IPS DF 19.7 (cell line): ENCODE measurements at regions not wholly inside any gene's neighbourhood (a gene's known extent, or its start where the extent isn't known, plus 50 kb on each side); places are given as distances from the start of the nearest gene placed in this dataset.
"Not testable (repeated sequence)": the region's sequence is repeated elsewhere in the genome, so short reads cannot be mapped to it uniquely, and the experiment has no call there.

Source experiments
- DNase-seq: peaks from one replicate; pipeline ENCODE4 v3.0.0-alpha.2; 2013; ENCODE audit warnings: low read depth, low spot score

- peak; percentile 65 for DNase-seq
Observed at GRCh38 chr3:174540116-174540908, 318.8 kb upstream of the NAALADL2 start.

- no peak for DNase-seq
Observed at GRCh38 chr3:174541708-174542315, 317.3 kb upstream of the NAALADL2 start.

GRCh38 chr3:174547801-174548435 lies 311.2 kb upstream of the NAALADL2 start:
- no peak for DNase-seq

- DNase-seq = no peak
Observed at GRCh38 chr3:174548841-174549623, 310.1 kb upstream of the NAALADL2 start.

- no peak for DNase-seq
Observed at GRCh38 chr3:174581558-174581957, 277.6 kb upstream of the NAALADL2 start.

GRCh38 chr3:174583396-174583795 lies 275.7 kb upstream of the NAALADL2 start:
- no peak for DNase-seq

- DNase-seq = not testable (repeated sequence)
Observed at GRCh38 chr3:174587137-174587536, 272.0 kb upstream of the NAALADL2 start.

- no peak for DNase-seq
Observed at GRCh38 chr3:174596447-174596982, 262.6 kb upstream of the NAALADL2 start.

- no peak for DNase-seq
Observed at GRCh38 chr3:174598885-174599439, 260.2 kb upstream of the NAALADL2 start.

GRCh38 chr3:174613173-174613572 lies 246.0 kb upstream of the NAALADL2 start:
- no peak for DNase-seq

GRCh38 chr3:174614036-174614435 lies 245.1 kb upstream of the NAALADL2 start:
- DNase-seq = no peak

GRCh38 chr3:174618368-174619080 lies 240.6 kb upstream of the NAALADL2 start:
- DNase-seq = no peak

- DNase-seq = no peak
Observed at GRCh38 chr3:174619239-174619638, 239.9 kb upstream of the NAALADL2 start.

GRCh38 chr3:174620138-174620537 lies 239.0 kb upstream of the NAALADL2 start:
- DNase-seq = no peak

- DNase-seq = no peak
Observed at GRCh38 chr3:174620855-174621472, 238.2 kb upstream of the NAALADL2 start.

- DNase-seq = no peak
Observed at GRCh38 chr3:174633342-174633741, 225.8 kb upstream of the NAALADL2 start.

GRCh38 chr3:174636451-174636850 lies 222.7 kb upstream of the NAALADL2 start:
- no peak for DNase-seq

GRCh38 chr3:174639406-174639805 lies 219.7 kb upstream of the NAALADL2 start:
- DNase-seq = no peak

GRCh38 chr3:174639970-174640369 lies 219.2 kb upstream of the NAALADL2 start:
- DNase-seq = no peak

GRCh38 chr3:174640932-174641331 lies 218.2 kb upstream of the NAALADL2 start:
- no peak for DNase-seq
